GM10266 (cell line): ENCODE measurements at regions not wholly inside any gene's neighbourhood (a gene's known extent, or its start where the extent isn't known, plus 50 kb on each side); places are given as distances from the start of the nearest gene placed in this dataset.
"Not testable (repeated sequence)": the region's sequence is repeated elsewhere in the genome, so short reads cannot be mapped to it uniquely, and the experiment has no call there.

Source experiments
- DNase-seq: peaks from one replicate; pipeline ENCODE4 v3.0.0; 2012; ENCODE audit errors: extremely low spot score
- TF ChIP-seq, protein P1 (sequence below): IDR thresholded peaks from 2 replicates; pipeline ENCODE4 v1.5.1; 2012; ENCODE audit warnings: mild to moderate bottlenecking, low read depth; ENCODE audit not compliant: control insufficient read depth, insufficient read depth; ENCODE audit errors: missing control alignments

DNA sequence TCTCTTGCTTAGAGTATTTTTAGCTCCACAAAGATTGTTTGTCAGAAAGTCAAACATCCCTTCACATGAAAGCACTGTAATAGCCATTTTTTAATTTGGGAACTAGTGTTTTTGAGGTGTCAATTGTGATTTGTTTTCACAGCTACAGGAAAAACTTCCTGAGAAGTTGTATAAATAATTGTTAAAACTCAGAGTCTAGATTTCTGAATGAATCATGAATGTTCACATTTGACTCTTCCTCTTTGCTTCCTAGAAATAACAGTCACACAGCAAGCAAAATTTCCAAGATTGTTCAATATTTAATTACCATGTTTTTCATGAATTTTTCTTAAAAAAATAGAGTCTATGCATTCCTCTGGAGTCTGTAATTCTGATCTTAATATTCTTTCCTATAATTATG, 156.9 kb upstream of the SLC7A11 start:
- no peak for DNase-seq
- TF ChIP-seq, protein P1, sequence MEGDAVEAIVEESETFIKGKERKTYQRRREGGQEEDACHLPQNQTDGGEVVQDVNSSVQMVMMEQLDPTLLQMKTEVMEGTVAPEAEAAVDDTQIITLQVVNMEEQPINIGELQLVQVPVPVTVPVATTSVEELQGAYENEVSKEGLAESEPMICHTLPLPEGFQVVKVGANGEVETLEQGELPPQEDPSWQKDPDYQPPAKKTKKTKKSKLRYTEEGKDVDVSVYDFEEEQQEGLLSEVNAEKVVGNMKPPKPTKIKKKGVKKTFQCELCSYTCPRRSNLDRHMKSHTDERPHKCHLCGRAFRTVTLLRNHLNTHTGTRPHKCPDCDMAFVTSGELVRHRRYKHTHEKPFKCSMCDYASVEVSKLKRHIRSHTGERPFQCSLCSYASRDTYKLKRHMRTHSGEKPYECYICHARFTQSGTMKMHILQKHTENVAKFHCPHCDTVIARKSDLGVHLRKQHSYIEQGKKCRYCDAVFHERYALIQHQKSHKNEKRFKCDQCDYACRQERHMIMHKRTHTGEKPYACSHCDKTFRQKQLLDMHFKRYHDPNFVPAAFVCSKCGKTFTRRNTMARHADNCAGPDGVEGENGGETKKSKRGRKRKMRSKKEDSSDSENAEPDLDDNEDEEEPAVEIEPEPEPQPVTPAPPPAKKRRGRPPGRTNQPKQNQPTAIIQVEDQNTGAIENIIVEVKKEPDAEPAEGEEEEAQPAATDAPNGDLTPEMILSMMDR = no peak

DNA sequence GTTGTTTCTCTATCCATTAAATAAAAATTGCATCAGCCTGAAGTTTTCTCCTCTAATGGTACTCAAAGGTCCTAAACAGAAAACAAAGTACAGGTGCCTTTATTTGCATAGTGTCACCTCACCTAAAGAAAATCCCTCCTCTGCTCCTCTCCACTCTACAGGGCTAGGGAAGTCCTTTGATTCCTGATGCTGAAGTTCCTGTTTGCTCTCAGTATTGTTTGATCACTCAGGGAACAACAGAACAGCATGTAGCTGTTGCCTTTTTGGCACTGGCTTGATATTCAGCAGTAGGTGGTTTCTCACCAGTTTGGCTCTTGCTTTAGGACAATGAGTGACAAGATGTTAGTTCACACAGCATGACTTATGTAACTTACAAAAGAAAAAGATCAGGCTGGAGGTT, 156.2 kb upstream of the SLC7A11 start:
- DNase-seq = no peak
- TF ChIP-seq, protein P1 = no peak

DNA sequence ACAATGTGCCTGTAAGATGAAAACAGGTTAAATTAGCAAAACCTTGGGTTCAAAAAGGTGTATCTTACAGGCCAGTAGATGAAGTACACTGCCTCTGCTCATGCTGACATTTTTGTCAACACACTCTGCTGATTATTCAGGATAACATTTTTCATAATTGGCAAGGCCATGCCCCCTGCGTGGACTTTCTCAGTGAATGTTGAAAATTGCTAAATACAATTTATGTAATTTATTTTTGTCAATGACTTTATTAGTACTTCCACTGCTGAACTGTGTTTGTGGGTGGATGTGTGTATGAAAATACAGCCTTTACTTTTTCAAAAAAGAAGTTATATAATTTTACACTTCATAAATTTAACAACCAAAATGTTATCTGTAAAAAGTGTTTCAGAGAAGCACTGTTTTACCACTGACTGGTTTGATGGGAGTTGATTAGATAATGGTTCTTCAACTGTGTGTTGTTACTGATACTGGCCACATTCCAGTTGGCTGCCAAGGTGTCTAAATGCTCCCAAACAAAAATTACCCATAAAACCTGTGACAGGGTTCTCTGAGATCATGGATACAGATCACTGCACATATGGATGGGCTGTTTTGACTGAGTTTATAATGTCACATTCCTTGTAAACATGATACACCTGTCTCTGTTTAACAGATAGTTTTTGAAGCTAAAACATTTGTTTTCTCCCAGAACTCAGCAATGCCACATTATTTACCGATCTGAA, 151.9 kb upstream of the SLC7A11 start:
- no peak for DNase-seq
- TF ChIP-seq, protein P1 = no peak

DNA sequence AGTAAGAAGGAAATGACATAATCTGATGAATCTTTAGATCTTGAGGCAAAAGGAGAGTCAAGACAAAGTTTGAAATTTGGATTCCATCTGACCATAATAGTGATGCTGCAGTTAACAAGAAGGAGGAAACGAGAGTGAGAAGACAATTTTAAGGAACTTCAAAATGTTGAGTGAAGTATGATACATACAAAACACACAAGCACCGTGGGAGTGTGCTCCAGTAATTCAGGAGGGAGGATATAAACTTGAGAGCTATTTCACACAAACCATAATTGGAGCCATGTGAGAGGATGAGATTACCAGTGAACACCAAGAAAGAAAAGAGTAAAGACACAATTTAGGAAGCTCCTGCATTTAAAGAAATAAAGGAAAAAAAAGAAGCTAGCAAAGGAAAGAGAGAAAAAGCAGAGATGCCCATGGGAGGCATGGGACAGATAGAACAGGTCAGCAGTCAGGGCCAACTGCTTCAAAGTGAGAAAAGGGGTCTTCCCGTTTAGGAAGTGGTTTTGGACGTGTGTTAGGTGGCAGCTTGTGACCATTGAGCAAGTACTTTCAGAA, 150.7 kb upstream of the SLC7A11 start:
- TF ChIP-seq, protein P1 = no peak

DNA sequence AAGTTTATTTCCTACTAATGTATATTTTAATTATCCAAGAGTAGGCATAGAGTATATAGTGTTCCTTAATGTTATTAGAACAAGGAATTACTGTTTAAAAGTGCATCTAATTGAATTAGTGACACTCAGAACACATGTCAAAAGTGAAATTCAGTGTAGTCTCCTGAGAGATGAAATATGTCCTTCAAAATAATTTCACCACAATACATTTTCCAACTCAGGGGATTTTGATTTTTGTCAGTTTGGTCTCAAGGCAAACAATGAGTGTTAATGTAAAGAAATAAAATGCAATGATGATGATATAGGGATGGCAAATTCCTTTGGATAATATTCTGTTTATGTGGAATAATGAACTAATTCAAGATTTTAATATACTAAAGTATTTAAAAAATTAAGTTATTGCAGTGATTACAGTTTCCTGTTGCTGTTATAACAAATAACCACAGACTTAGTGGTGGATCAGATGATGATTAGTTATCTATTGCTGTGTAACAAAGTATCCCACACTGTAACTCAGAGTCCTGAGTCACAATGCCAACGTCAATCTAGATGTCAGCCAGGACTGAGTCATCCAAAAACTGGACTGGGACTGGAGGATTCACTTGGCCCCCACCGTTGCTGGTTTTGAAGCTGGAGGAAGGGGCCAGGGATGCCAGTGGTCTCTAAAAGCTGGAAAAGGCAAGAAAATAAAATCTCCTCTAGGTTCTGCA, 148.0 kb upstream of the SLC7A11 start:
- no peak for DNase-seq
- TF ChIP-seq, protein P1 = no peak

More for the DNA sequence above, 150.7 kb upstream of the SLC7A11 start:
- DNase-seq = peak; percentile 6

DNA sequence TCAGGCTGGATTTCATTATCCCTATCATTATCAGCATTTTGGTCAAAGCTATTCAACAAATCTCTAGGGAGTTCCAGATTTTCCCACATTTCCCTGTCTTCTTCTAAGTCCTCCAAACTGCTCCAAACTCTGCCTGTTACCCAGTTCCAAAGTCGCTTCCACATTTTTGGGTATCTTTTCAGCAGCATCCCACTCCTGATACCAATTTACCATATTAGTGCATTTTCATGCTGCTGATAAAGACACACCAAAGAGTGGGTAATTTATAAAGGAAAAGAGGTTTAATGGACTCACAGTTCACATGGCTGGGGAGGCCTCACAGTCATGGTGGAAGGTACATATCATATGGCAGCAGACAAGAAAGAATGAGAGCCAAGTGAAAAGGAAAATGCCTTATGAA, 132.8 kb upstream of the SLC7A11 start:
- TF ChIP-seq, protein P1 = no peak
- DNase-seq = no peak

DNA sequence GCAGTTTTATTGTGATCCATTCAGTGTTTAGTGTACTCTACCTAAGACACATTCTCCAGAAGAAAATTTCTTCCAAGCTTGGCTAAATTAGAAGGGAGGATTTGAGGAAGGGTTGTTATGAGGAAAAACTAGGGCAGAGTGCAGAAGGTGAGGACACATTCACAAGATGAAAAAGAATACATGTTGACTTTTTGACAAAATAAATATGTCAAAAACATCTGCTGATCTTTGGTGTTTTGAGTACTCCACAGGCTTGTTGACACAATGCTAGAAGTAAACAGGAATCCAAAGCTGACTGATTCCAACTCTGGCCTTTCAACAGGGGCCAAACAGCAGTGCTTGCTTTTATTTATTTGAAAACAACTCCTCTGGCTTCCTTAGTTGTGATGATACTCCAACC, 125.8 kb upstream of the SLC7A11 start:
- DNase-seq = no peak
- TF ChIP-seq, protein P1 = no peak

DNA sequence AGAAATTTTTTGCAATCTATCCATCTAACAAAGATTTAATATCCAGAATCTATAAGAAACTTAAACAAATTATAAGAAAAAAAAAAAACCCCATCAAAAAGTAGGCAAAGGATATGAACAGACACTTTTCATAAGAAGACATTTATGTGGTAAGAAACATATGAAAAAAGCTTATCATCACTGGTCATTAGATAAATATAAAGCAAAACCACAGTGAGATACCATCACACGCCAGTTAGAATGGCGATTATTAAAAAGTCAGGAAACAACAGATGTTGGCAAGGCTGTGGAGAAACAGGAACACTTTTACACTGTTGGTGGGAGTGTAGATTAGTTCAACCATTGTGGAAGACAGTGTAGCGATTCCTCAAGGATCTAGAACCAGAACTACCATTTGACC, 110.3 kb upstream of the SLC7A11 start:
- not testable (repeated sequence) for DNase-seq
